ENCODE measurements at regions not wholly inside any gene's neighbourhood (a gene's known extent, or its start where the extent isn't known, plus 50 kb on each side); places are given as distances from the start of the nearest gene placed in this dataset.

- no peak for DNase-seq
Measured at GRCh38 chr6:139496654-139497344, 122.4 kb upstream of the CITED2 start.

GRCh38 chr6:139494376-139494990 is 120.0 kb upstream of the CITED2 start:
- DNase-seq = no peak

- DNase-seq = no peak
Measured at GRCh38 chr6:139490482-139490881, 116.0 kb upstream of the CITED2 start.

GRCh38 chr6:139486476-139486799 is 112.0 kb upstream of the CITED2 start:
- DNase-seq = no peak

- no peak for DNase-seq
Measured at GRCh38 chr6:139485742-139486475, 111.5 kb upstream of the CITED2 start.

GRCh38 chr6:139485185-139485584 is 110.7 kb upstream of the CITED2 start:
- DNase-seq = no peak

GRCh38 chr6:139483079-139483478 is 108.6 kb upstream of the CITED2 start:
- DNase-seq = no peak

- DNase-seq = no peak
Measured at GRCh38 chr6:139482287-139482686, 107.8 kb upstream of the CITED2 start.

GRCh38 chr6:139480356-139481165 is 106.1 kb upstream of the CITED2 start:
- no peak for DNase-seq

- no peak for DNase-seq
Measured at GRCh38 chr6:139479433-139480222, 105.2 kb upstream of the CITED2 start.

GRCh38 chr6:139475646-139476045 is 101.2 kb upstream of the CITED2 start:
- no peak for DNase-seq

GRCh38 chr6:139475241-139475640 is 100.8 kb upstream of the CITED2 start:
- no peak for DNase-seq

- peak; percentile 7 to 18 for DNase-seq
Measured at GRCh38 chr6:139474145-139475108, 100.0 kb upstream of the CITED2 start.

- DNase-seq = no peak
Measured at GRCh38 chr6:139473731-139474130, 99.3 kb upstream of the CITED2 start.

GRCh38 chr6:139473231-139473701 is 98.8 kb upstream of the CITED2 start:
- DNase-seq = no peak

- no peak for DNase-seq
Measured at GRCh38 chr6:139472351-139473015, 98.0 kb upstream of the CITED2 start.

GRCh38 chr6:139470997-139471396 is 96.5 kb upstream of the CITED2 start:
- no peak for DNase-seq

- no peak for DNase-seq
Measured at GRCh38 chr6:139468178-139468819, 93.9 kb upstream of the CITED2 start.

GRCh38 chr6:139457476-139457875 is 83.0 kb upstream of the CITED2 start:
- DNase-seq = no peak

All from SHP77 (cell line).